GM12892 (cell line): ENCODE measurements at regions not wholly inside any gene's neighbourhood (a gene's known extent, or its start where the extent isn't known, plus 50 kb on each side); places are given as distances from the start of the nearest gene placed in this dataset.

Experiments used
- POLR2A ChIP-seq: IDR thresholded peaks from 2 replicates; pipeline ENCODE4 v1.6.1; 2011; ENCODE audit warnings: low read depth, low read length, control low read depth
- POLR2AphosphoS5 ChIP-seq: IDR thresholded peaks from 2 replicates; pipeline ENCODE4 v1.6.1; 2011; ENCODE audit warnings: low read depth, low read length, control low read depth
- TAF1 ChIP-seq: IDR thresholded peaks from 2 replicates; pipeline ENCODE4 v1.6.1; 2011; ENCODE audit warnings: low read depth, mild to moderate bottlenecking, control low read depth, low read length, borderline replicate concordance

DNA sequence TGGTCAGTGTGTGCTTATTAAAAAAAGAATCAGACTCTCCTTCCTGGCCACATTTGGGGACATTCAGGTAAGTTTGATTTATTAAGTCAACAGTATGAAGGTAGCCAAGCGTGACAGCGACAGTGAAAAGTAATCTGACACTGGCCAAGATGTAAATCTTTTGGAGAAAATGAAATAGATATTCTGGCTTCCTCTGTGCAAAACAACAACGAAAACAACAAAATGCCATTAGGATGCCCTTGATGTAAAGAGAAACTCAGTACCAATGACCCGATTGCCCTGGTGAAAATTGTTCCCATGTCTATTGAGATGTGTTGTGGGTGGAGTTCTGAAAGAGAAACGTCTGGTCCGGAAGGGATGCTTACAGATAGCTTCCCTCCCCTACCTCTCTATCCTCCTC, 267.8 kb downstream of the MAT2B start:
- TF ChIP-seq POLR2A, result no peak
- TF ChIP-seq TAF1, result no peak
- no peak for TF ChIP-seq POLR2AphosphoS5
